Trophoblast cell (in vitro differentiated cells and primary cell): ENCODE measurements at regions not wholly inside any gene's neighbourhood (a gene's known extent, or its start where the extent isn't known, plus 50 kb on each side); places are given as distances from the start of the nearest gene placed in this dataset.

ENCODE experiments used
- DNase-seq, 2 donors: peaks; one replicate each; pipeline ENCODE4 v3.0.0-alpha.2; 2016
- H2AFZ ChIP-seq: 2 replicates; pipeline ENCODE4 v1.6.1; 2013; ENCODE audit warnings: low read length, moderate library complexity, mild to moderate bottlenecking; ENCODE audit not compliant: insufficient read depth, poor library complexity
- H2AK5ac ChIP-seq: 2 replicates; pipeline ENCODE4 v1.6.1; 2013; ENCODE audit warnings: mild to moderate bottlenecking, low read length
- H2BK120ac ChIP-seq: 2 replicates; pipeline ENCODE4 v1.6.1; 2013; ENCODE audit warnings: low read length, mild to moderate bottlenecking, moderate library complexity; ENCODE audit not compliant: insufficient read depth, poor library complexity
- H2BK12ac ChIP-seq: 2 replicates; pipeline ENCODE4 v1.6.1; 2013; ENCODE audit warnings: mild to moderate bottlenecking, low read length, moderate library complexity
- H2BK5ac ChIP-seq: 2 replicates; pipeline ENCODE4 v1.6.1; 2013; ENCODE audit warnings: low read length, low read depth, moderate library complexity, mild to moderate bottlenecking; ENCODE audit not compliant: poor library complexity
- H3K14ac ChIP-seq: 2 replicates; pipeline ENCODE4 v1.6.1; 2013; ENCODE audit warnings: mild to moderate bottlenecking, low read length
- H3K18ac ChIP-seq: 2 replicates; pipeline ENCODE4 v1.6.1; 2013; ENCODE audit warnings: mild to moderate bottlenecking, low read length
- H3K23ac ChIP-seq: 2 replicates; pipeline ENCODE4 v1.6.1; 2013; ENCODE audit warnings: low read length
- H3K27ac ChIP-seq: 2 replicates; pipeline ENCODE4 v1.5.1; 2013; ENCODE audit warnings: low read depth, mild to moderate bottlenecking, inconsistent platforms, low read length, moderate library complexity
- H3K27me3 ChIP-seq: 2 replicates; pipeline ENCODE4 v1.6.1; 2013; ENCODE audit warnings: inconsistent platforms, mild to moderate bottlenecking, low read length, moderate library complexity; ENCODE audit not compliant: insufficient read depth
- H3K36me3 ChIP-seq, 2 experiments: 1 replicate in 1 of 2; 2 replicates in 1 of 2; pipeline ENCODE4 v1.6.1; 2013; ENCODE audit warnings: low read length in 2 of 2, mild to moderate bottlenecking in 2 of 2, moderate library complexity in 1 of 2; ENCODE audit not compliant: insufficient read depth in 2 of 2, control insufficient read depth in 1 of 2
- H3K4ac ChIP-seq: 2 replicates; pipeline ENCODE4 v1.6.1; 2013; ENCODE audit warnings: low read depth, mild to moderate bottlenecking, low read length, moderate library complexity
- H3K4me1 ChIP-seq, 2 experiments: 1 replicate in 1 of 2; 2 replicates in 1 of 2; pipeline ENCODE4 v1.6.1; 2013; ENCODE audit warnings: low read length in 2 of 2, mild to moderate bottlenecking in 2 of 2, moderate library complexity in 1 of 2; ENCODE audit not compliant: insufficient read depth in 2 of 2, control insufficient read depth in 1 of 2
- H3K4me2 ChIP-seq: 2 replicates; pipeline ENCODE4 v1.6.1; 2013; ENCODE audit warnings: inconsistent platforms, mild to moderate bottlenecking, low read length, moderate library complexity
- H3K4me3 ChIP-seq: 2 replicates; pipeline ENCODE4 v1.5.1; 2013; ENCODE audit warnings: mild to moderate bottlenecking, low read depth, low read length, inconsistent platforms
- H3K79me1 ChIP-seq: one replicate; pipeline ENCODE4 v1.6.1; 2013; ENCODE audit warnings: low read length
- H3K79me2 ChIP-seq: 2 replicates; pipeline ENCODE4 v1.6.1; 2013; ENCODE audit warnings: low read length, mild to moderate bottlenecking; ENCODE audit not compliant: control insufficient read depth, insufficient read depth, poor library complexity
- H3K9ac ChIP-seq: 2 replicates; pipeline ENCODE4 v1.6.1; 2013; ENCODE audit warnings: mild to moderate bottlenecking, low read length
- H3K9me3 ChIP-seq: 2 replicates; pipeline ENCODE4 v1.6.1; 2013; ENCODE audit warnings: low read depth, mild to moderate bottlenecking, control low read depth, inconsistent platforms, low read length; ENCODE audit not compliant: insufficient read depth
- H4K12ac ChIP-seq: 2 replicates; pipeline ENCODE4 v1.6.1; 2013; ENCODE audit warnings: low read depth, mild to moderate bottlenecking, low read length, moderate library complexity
- H4K8ac ChIP-seq: 2 replicates; pipeline ENCODE4 v1.6.1; 2013; ENCODE audit warnings: low read depth, mild to moderate bottlenecking, low read length, moderate library complexity
- H4K91ac ChIP-seq: one replicate; pipeline ENCODE4 v1.6.1; 2013; ENCODE audit warnings: low read depth, mild to moderate bottlenecking, low read length, moderate library complexity
- WGBS: extraction: QIAGEN DNeasy Blood & Tissue Kit; methylation state at CpG from one replicate; pipeline ENCODE4 v1.1.7; 2013; ENCODE audit warnings: missing lambda C conversion rate; ENCODE audit not compliant: insufficient read length, insufficient coverage; ENCODE audit errors: extremely low coverage; 5-methylcytosine and 5-hydroxymethylcytosine counted together

- Histone ChIP-seq H3K79me1 (no peaks in the 10 kb centered on the region), H3K79me2 (no peaks in the 10 kb centered on the region), H3K27me3 (no peaks in the 10 kb centered on the region), H4K8ac (no peak overlapping the region), H2AFZ (no peak overlapping the region), H3K23ac (no peak overlapping the region), H3K4ac (no peak overlapping the region), H3K4me1 (no peaks in the 10 kb centered on the region), H3K27ac (no peak overlapping the region), H3K36me3 (no peaks in the 10 kb centered on the region), H3K14ac (no peak overlapping the region), H4K12ac (no peak overlapping the region), H2BK12ac (no peak overlapping the region), H3K9ac (no peak overlapping the region), H4K91ac (no peak overlapping the region), H3K9me3 (no peaks in the 10 kb centered on the region), H2BK5ac (no peak overlapping the region), H3K18ac (no peak overlapping the region), H3K4me2 (no peak overlapping the region), H2BK120ac (no peak overlapping the region), H3K4me3 (no peak overlapping the region), H2AK5ac (no peak overlapping the region)
- WGBS = no CpG with 5 or more reads among the region's 2 CpGs
- no peak for DNase-seq
Measured at GRCh38 chr18:27899893-27900292, 277.0 kb downstream of the CDH2 start.

GRCh38 chr18:27894746-27895145, 282.2 kb downstream of the CDH2 start:
- no peak overlapping the region for H3K18ac ChIP-seq
- H3K36me3 ChIP-seq = no peaks in the 10 kb centered on the region
- no peak overlapping the region for H2BK5ac ChIP-seq
- no peaks in the 10 kb centered on the region for H3K27me3 ChIP-seq
- no CpG with 5 or more reads among the region's 3 CpGs for WGBS
- H2BK120ac ChIP-seq = no peak overlapping the region
- no peak overlapping the region for H3K4ac ChIP-seq
- no peak overlapping the region for H3K23ac ChIP-seq
- H2BK12ac ChIP-seq = no peak overlapping the region
- no peak overlapping the region for H4K91ac ChIP-seq
- no peaks in the 10 kb centered on the region for H3K79me2 ChIP-seq
- H3K27ac ChIP-seq = no peak overlapping the region
- H3K79me1 ChIP-seq = no peaks in the 10 kb centered on the region
- H3K9me3 ChIP-seq = no peaks in the 10 kb centered on the region
- no peak overlapping the region for H4K12ac ChIP-seq
- H2AK5ac ChIP-seq = no peak overlapping the region
- H3K4me1 ChIP-seq = no peaks in the 10 kb centered on the region
- no peak overlapping the region for H3K4me2 ChIP-seq
- no peak for DNase-seq
- no peak overlapping the region for H3K9ac ChIP-seq
- no peak overlapping the region for H3K4me3 ChIP-seq
- H3K14ac ChIP-seq = no peak overlapping the region
- H2AFZ ChIP-seq = no peak overlapping the region
- no peak overlapping the region for H4K8ac ChIP-seq

DNA sequence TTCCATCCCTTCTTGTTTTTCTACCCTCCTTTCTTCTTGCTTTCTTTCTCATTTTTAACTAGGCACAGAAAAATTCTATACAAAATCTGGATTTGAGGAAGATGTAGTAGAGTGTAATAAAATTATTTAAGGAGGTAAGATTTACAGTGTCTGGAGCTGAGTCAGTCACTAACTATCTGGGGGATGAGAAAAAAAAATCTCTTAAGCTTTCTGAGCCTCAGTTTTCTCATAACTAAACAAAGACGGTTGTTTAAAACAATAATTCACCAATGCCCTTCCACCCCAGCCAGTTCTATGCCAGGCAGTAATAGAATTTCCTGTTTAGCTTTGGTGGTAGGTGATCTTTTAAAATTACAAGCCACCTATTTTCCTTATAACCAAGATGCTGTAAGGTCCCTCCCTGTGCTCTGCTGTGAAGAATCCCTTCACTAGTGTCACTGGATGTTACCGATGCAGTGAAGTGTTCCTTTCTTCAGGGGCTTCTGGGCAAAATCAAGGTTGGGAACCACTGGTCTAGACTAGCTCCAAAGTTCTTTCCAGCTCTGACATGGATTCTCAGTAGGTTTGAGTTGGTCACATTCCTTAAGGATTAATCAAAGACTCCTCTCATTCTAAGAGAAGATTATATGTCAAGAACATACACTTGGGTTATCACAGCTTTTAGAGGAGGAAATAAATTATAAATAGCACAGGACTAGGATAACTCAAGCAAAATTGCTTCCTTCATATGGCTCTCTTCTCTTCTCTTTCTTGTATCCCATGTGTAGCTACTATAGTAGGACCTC, 289.0 kb downstream of the CDH2 start:
- H2BK12ac ChIP-seq = no peak overlapping the region
- no peak overlapping the region for H3K14ac ChIP-seq
- no peak overlapping the region for H3K4me3 ChIP-seq
- H3K27ac ChIP-seq = no peak overlapping the region
- no peaks in the 10 kb centered on the region for H3K36me3 ChIP-seq
- no peak overlapping the region for H2BK120ac ChIP-seq
- H3K23ac ChIP-seq = no peak overlapping the region
- no CpG with 5 or more reads among the region's 2 CpGs for WGBS
- H3K4me1 ChIP-seq = no peaks in the 10 kb centered on the region
- no peak for DNase-seq
- no peak overlapping the region for H3K9ac ChIP-seq
- H2AK5ac ChIP-seq = no peak overlapping the region
- no peak overlapping the region for H4K12ac ChIP-seq
- H2AFZ ChIP-seq = no peak overlapping the region
- no peaks in the 10 kb centered on the region for H3K27me3 ChIP-seq
- H3K79me2 ChIP-seq = no peaks in the 10 kb centered on the region
- H3K79me1 ChIP-seq = no peaks in the 10 kb centered on the region
- H3K4me2 ChIP-seq = no peak overlapping the region
- H3K9me3 ChIP-seq = no peaks in the 10 kb centered on the region
- no peak overlapping the region for H4K8ac ChIP-seq
- no peak overlapping the region for H2BK5ac ChIP-seq
- H3K4ac ChIP-seq = no peak overlapping the region
- no peak overlapping the region for H4K91ac ChIP-seq
- no peak overlapping the region for H3K18ac ChIP-seq

DNA sequence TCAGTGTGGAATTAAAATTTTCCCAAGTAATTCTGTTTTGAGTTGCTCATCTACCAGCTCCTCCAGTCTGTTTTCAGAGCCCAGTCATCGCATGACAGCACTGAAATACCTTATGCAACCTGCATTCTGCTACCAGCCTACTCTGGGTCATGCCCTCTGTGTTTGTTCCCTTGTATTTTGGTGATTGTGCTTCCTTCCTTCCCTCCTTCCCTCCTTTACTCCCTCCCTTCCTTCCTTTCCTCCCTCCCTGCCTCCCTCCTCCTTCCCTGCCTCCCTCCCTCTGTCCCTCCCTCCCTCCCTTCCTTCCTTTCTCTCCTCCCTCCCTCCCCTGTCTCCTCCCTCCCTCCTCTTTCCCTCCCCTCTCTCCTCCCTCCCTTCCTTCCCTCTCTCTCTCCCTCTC, 289.6 kb downstream of the CDH2 start:
- no peak overlapping the region for H3K14ac ChIP-seq
- WGBS = no CpG with 5 or more reads among the region's 1 CpG

More for the DNA sequence above, 289.6 kb downstream of the CDH2 start:
- H2AFZ ChIP-seq = no peak overlapping the region
- no peak overlapping the region for H3K4me2 ChIP-seq
- H3K18ac ChIP-seq = no peak overlapping the region
- no peak overlapping the region for H3K27ac ChIP-seq
- H3K9ac ChIP-seq = no peak overlapping the region
- no peaks in the 10 kb centered on the region for H3K36me3 ChIP-seq
- no peak overlapping the region for H4K12ac ChIP-seq
- no peaks in the 10 kb centered on the region for H3K79me2 ChIP-seq
- H3K4ac ChIP-seq = no peak overlapping the region
- H3K79me1 ChIP-seq = no peaks in the 10 kb centered on the region
- peaks cover 0 to 3% of the 10 kb centered on the region in 2 experiments for H3K4me1 ChIP-seq
- H3K4me3 ChIP-seq = no peak overlapping the region
- no peak overlapping the region for H2BK12ac ChIP-seq
- H4K8ac ChIP-seq = no peak overlapping the region
- H2BK5ac ChIP-seq = no peak overlapping the region
- no peak overlapping the region for H2AK5ac ChIP-seq
- no peak overlapping the region for H3K23ac ChIP-seq
- H2BK120ac ChIP-seq = no peak overlapping the region
- H4K91ac ChIP-seq = no peak overlapping the region
- DNase-seq = no peak
- H3K27me3 ChIP-seq = no peaks in the 10 kb centered on the region
- H3K9me3 ChIP-seq = no peaks in the 10 kb centered on the region
